Keratinocyte (primary cell): ENCODE measurements at regions not wholly inside any gene's neighbourhood (a gene's known extent, or its start where the extent isn't known, plus 50 kb on each side); places are given as distances from the start of the nearest gene placed in this dataset.

ENCODE experiments used
- DNase-seq: peaks from one replicate; pipeline ENCODE4 v3.0.0-alpha.2; 2011; ENCODE audit warnings: low read depth, missing footprints, low spot score
- FAIRE-seq: peaks from 2 replicates; lab custom pipeline; 2011; peaks lifted over from hg19 to GRCh38; lab: Jason Lieb, UNC
- H2AFZ ChIP-seq: 2 replicates; pipeline ENCODE4 v1.6.0; 2012; ENCODE audit warnings: low read length, control low read depth, inconsistent platforms; ENCODE audit not compliant: control insufficient read depth
- H3K27ac ChIP-seq: 2 replicates; pipeline ENCODE4 v1.5.1; 2011; ENCODE audit warnings: low read length; ENCODE audit not compliant: control insufficient read depth, insufficient read depth
- H3K27me3 ChIP-seq: 3 replicates; pipeline ENCODE4 v1.6.0; 2011; ENCODE audit warnings: low read length; ENCODE audit not compliant: control insufficient read depth, insufficient read depth; ENCODE audit errors: extremely low read depth
- H3K36me3 ChIP-seq, 2 experiments: 2 replicates in 1 of 2; 3 replicates in 1 of 2; pipeline ENCODE4 v1.5.1; 2011; ENCODE audit warnings: low read length in 2 of 2, mild to moderate bottlenecking in 1 of 2; ENCODE audit not compliant: control insufficient read depth in 2 of 2, insufficient read depth in 2 of 2; ENCODE audit errors: extremely low read depth in 1 of 2
- H3K4me1 ChIP-seq: 3 replicates; pipeline ENCODE4 v1.5.1; 2011; ENCODE audit warnings: low read length; ENCODE audit not compliant: control insufficient read depth, insufficient read depth; ENCODE audit errors: extremely low read depth
- H3K4me2 ChIP-seq: 3 replicates; pipeline ENCODE4 v1.6.0; 2011; ENCODE audit warnings: low read depth, low read length; ENCODE audit not compliant: control insufficient read depth, insufficient read depth; ENCODE audit errors: extremely low read depth
- H3K4me3 ChIP-seq, 3 experiments: fragments of 200-600 bp in 1 of 3; sonication (generic) in 1 of 3; 2 replicates in 2 of 3; 3 replicates in 1 of 3; pipeline ENCODE4 v1.5.1; 2011 to 2016; ENCODE audit warnings: low read length in 3 of 3, mild to moderate bottlenecking in 3 of 3, control low read depth in 2 of 3, inconsistent platforms in 1 of 3, low read depth in 1 of 3, mixed read lengths in 1 of 3, mixed run types in 1 of 3, moderate library complexity in 1 of 3; ENCODE audit not compliant: control insufficient read depth in 2 of 3, insufficient read depth in 2 of 3; ENCODE audit errors: extremely low read depth in 1 of 3
- H3K79me2 ChIP-seq: 2 replicates; pipeline ENCODE4 v1.6.0; 2012; ENCODE audit warnings: low read length; ENCODE audit not compliant: control insufficient read depth, insufficient read depth
- H3K9ac ChIP-seq: 3 replicates; pipeline ENCODE4 v1.6.0; 2011; ENCODE audit warnings: low read length; ENCODE audit not compliant: control insufficient read depth, insufficient read depth; ENCODE audit errors: extremely low read depth
- H3K9me1 ChIP-seq: 3 replicates; pipeline ENCODE4 v1.6.0; 2011; ENCODE audit warnings: low read length; ENCODE audit not compliant: control insufficient read depth, insufficient read depth; ENCODE audit errors: extremely low read depth
- H3K9me3 ChIP-seq: 2 replicates; pipeline ENCODE4 v1.5.1; 2012; ENCODE audit warnings: low read depth, low read length; ENCODE audit not compliant: control insufficient read depth
- H4K20me1 ChIP-seq: 3 replicates; pipeline ENCODE4 v1.6.0; 2011; ENCODE audit warnings: low read length; ENCODE audit not compliant: control insufficient read depth, insufficient read depth; ENCODE audit errors: extremely low read depth
- EZH2 ChIP-seq: IDR thresholded peaks from one replicate; pipeline ENCODE4 v1.6.1; 2012; ENCODE audit warnings: inconsistent platforms, mild to moderate bottlenecking, low read length, moderate library complexity
- dilution Hi-C: fragments of 300-500 bp; cut with MboI; formaldehyde crosslinking; loops from one replicate; pipeline ENCODE4 v1.7.0; 2020; ENCODE audit warnings: low sequenced_read_pairs; ENCODE audit not compliant: extremely low pct_ligation_motif_present
- TF ChIP-seq, protein P1 (sequence below), 3 experiments: IDR thresholded peaks in 1 of 3; conservative IDR thresholded peaks in 1 of 3; optimal IDR thresholded peaks in 1 of 3; 2 replicates in 2 of 3; 3 replicates in 1 of 3; pipeline versions ENCODE3 to v1.5.1; 2011; ENCODE audit warnings: low read length in 3 of 3, mild to moderate bottlenecking in 3 of 3, moderate library complexity in 2 of 3, control low read depth in 1 of 3, inconsistent platforms in 1 of 3; ENCODE audit not compliant: insufficient read depth in 2 of 3; ENCODE audit errors: extremely low read depth in 1 of 3

DNA sequence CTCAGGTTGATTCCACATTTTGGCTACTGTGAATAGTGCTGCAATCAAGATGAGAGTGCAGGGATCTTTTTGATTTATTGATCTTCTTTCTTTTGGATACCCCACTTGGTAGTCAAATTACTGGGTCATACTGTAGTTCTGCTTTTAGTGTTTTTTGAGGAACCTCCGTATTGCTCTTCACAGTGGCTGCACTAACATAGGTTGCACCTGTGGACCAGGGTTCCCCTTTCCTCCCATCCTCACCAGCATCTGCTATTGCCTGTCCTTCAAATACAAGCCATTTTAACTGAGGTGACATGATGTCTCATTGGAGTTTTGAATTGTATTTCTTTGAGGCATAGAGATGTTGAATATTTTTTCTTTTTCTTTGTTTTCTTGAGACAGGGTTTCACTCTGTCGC, 152.5 kb upstream of the TMEM132C start:
- H3K4me2 ChIP-seq = no peak overlapping the region
- H3K27me3 ChIP-seq = no peaks in the 10 kb centered on the region
- H3K9me3 ChIP-seq = peaks cover 10% of the 10 kb centered on the region
- no peak overlapping the region for H3K9ac ChIP-seq
- H3K9me1 ChIP-seq = no peaks in the 10 kb centered on the region
- H4K20me1 ChIP-seq = no peaks in the 10 kb centered on the region
- DNase-seq (no peak), FAIRE-seq (no peak)
- no peak for TF ChIP-seq EZH2
- TF ChIP-seq, protein P1, sequence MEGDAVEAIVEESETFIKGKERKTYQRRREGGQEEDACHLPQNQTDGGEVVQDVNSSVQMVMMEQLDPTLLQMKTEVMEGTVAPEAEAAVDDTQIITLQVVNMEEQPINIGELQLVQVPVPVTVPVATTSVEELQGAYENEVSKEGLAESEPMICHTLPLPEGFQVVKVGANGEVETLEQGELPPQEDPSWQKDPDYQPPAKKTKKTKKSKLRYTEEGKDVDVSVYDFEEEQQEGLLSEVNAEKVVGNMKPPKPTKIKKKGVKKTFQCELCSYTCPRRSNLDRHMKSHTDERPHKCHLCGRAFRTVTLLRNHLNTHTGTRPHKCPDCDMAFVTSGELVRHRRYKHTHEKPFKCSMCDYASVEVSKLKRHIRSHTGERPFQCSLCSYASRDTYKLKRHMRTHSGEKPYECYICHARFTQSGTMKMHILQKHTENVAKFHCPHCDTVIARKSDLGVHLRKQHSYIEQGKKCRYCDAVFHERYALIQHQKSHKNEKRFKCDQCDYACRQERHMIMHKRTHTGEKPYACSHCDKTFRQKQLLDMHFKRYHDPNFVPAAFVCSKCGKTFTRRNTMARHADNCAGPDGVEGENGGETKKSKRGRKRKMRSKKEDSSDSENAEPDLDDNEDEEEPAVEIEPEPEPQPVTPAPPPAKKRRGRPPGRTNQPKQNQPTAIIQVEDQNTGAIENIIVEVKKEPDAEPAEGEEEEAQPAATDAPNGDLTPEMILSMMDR (optimal IDR thresholded peaks at IDR 0.05 in 1 of 3, IDR thresholded peaks at IDR 0.05 in 1 of 3, conservative IDR thresholded peaks at IDR 0.05 in 1 of 3; ENCODE audit: extremely low read depth in 1 of 3, insufficient read depth in 2 of 3, low read length in 3 of 3) = no peak
- H3K27ac ChIP-seq = no peak overlapping the region
- dilution Hi-C loops = no loop called here
- H3K36me3 ChIP-seq = no peaks in the 10 kb centered on the region
- no peak overlapping the region for H3K4me3 ChIP-seq
- no peaks in the 10 kb centered on the region for H3K79me2 ChIP-seq
- no peaks in the 10 kb centered on the region for H3K4me1 ChIP-seq
- no peak overlapping the region for H2AFZ ChIP-seq

DNA sequence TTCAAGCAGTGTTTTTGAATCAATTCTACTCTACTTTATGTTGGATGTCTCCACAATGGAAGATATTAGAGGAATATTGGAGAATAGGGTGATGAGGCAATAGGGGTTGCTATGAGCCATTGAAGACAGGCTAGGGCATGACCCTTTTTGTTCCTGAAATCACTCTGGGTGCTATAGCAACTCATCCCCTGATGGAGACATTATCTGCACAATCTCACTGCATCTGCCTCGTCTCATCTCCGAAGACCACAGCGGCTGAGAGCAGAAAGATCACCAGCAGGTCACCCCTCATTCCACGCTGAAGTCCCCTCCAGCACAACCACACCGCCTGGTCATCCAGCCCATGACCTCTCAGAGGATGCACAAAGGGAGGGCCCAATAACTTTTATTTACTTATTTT, 150.4 kb upstream of the TMEM132C start:
- Histone ChIP-seq H3K9me1 (no peaks in the 10 kb centered on the region), H3K4me3 (no peak overlapping the region), H3K9ac (no peak overlapping the region), H3K4me1 (no peaks in the 10 kb centered on the region), H3K36me3 (no peaks in the 10 kb centered on the region), H4K20me1 (no peaks in the 10 kb centered on the region), H2AFZ (no peak overlapping the region), H3K9me3 (peaks cover 18% of the 10 kb centered on the region), H3K79me2 (no peaks in the 10 kb centered on the region), H3K4me2 (no peak overlapping the region), H3K27me3 (no peaks in the 10 kb centered on the region), H3K27ac (no peak overlapping the region)
- DNase-seq (no peak), FAIRE-seq (no peak)
- TF ChIP-seq EZH2 = no peak
- TF ChIP-seq, protein P1 (optimal IDR thresholded peaks at IDR 0.05 in 1 of 3, IDR thresholded peaks at IDR 0.05 in 1 of 3, conservative IDR thresholded peaks at IDR 0.05 in 1 of 3; ENCODE audit: extremely low read depth in 1 of 3, insufficient read depth in 2 of 3, low read length in 3 of 3) = no peak
- dilution Hi-C loops = no loop called here
